Hepatic stellate cell (primary cell): ENCODE measurements at regions not wholly inside any gene's neighbourhood (a gene's known extent, or its start where the extent isn't known, plus 50 kb on each side); places are given as distances from the start of the nearest gene placed in this dataset.

ENCODE experiments used
- DNase-seq: peaks from one replicate; pipeline ENCODE4 v3.0.0; 2011; ENCODE audit warnings: low spot score

DNA sequence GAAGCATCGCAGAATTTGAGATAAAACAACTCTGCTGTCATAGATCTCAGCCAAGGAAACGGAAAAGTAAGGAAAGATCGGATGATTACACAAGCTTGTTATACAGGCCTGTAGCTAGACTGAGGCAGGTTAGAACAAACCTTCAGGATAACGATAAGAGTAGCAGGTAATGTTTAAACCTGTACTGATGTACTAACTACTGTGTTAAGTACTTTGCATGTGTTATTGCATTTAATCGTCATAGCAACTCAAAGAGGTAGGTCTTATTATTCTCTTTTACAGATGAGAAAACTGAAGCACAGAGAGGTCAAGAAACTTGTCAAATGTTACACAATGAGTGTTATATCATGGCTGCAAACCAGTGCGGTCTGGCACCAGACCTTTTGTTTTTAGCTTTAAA, 352.5 kb downstream of the GPAM start:
- DNase-seq = no peak

DNA sequence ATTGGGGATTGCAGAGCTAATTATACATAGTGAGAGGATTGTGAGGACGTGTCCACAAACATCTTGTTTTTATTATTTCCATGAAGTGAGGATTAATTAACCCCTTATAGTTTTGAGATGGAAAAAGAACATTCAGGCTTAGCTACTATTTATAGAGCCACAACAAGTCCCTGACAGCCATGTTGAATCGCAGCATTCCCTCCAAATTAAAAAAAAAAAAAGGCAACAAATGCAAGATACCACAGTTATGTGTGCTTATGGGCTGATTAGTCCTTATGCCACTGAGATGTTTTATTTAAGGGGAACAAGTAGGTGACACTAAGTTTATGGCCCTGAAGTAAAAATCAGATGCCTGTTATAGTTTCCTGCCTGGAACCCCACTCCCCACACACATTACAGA, 350.3 kb downstream of the GPAM start:
- DNase-seq = no peak

DNA sequence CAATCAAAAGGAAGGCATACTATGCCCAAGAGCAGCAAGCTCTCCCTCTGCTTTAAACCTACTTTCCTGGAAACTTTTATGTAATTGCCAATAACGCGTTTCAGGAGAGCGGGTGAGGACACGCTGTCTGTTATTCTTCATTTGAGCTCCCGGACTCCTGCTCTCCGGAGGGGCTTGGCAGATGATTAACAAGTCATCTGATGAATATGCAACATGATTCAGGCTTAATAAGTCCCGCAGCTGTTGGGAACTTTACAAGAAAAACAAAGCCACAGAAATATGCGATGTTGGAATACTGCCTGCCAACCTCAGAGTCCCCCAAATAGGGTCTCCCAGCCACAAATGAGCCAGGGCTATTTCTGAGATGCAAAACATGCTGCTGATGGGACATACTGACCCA, 348.0 kb downstream of the GPAM start:
- DNase-seq = no peak

DNA sequence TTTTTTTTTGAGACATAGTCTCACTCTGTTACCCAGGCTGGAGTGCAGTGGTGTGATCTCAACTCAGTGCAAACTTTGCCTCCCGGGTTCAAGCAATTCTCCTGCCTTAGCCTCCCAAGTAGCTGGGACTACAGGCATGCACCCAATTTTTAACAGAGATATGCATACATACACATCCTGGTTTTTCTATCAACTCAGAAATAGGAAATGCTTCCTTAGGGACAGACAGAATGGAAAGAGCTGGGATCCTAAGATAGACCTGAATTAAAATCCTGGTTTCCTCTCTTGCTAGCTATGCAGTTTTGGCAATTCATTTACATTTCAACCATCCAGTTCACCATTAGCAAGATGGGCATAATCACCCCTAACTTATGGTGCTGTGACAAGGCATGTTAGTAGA, 347.5 kb downstream of the GPAM start:
- no peak for DNase-seq

DNA sequence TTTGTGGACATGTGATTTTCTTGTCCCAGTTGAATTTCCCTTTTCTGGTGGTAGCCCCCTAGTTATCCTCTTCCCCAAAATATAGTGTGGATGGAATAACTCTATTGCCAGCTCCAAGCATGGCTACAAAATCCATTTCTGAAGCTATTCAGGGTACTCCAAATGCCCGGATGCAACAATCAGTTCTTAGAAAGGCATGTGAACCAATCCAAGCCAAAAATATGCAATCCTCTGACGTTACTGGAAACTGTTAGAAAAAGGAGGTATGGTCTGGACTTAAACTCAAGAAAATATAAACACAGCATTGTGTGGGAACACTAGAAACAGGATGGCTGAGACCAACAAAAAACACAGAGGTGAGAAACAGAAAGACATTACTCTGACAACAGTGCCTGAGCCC, 347.0 kb downstream of the GPAM start:
- DNase-seq = no peak

DNA sequence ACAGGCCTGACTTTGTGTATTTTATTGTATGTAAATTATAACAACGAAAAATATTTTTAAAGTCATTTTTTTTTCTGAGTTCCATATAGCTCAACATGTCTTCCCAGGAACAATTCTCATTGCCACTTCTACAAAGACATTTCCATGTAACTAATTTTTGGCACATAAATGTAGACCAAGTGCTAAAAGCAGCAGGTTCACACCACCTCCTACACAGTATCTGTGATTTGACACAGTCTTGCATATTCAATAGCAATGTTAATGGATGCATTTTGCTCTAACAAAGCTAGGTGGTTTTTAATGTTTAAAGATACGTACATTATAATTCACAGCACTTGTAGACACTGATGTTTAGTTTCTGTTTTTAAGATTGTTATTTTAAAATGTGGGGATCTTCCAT, 346.5 kb downstream of the GPAM start:
- DNase-seq = no peak

DNA sequence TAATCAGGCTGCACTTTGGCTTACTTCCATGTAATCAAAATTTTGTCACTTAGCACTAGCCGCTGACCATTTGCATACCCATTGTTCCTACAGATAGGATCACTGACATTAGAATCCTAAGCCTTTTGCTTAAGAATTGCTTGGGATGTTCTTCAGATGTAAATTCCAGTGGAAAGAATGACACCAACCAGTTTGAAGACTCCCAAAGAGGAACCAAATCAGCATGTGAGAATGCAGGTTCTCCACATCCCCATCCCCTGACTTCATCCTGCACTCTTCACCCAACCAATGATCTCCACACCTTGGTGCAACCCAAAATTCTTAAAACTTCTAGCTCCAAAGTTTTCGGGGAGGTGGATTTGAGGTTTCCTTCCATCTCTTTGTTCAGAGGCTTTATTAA, 345.6 kb downstream of the GPAM start:
- DNase-seq = no peak

DNA sequence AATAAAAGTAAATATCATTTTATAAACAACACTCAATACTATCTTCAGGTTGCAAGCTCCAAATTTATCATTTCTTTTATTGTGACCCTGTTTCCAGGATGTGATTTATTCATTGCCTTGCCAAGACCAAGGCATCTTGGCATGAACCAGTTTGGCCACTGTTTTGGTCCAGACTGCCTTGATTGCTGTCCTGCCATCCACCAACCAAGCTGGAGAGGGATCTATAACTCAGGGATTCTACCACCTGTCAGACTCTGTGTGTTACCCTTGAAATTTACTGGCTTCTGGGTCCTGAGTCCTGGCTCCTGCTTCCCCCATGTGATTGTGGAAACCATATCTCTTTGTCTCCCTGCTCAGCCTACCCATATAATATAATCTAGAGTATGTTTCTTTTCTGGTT, 343.0 kb downstream of the GPAM start:
- DNase-seq = no peak

DNA sequence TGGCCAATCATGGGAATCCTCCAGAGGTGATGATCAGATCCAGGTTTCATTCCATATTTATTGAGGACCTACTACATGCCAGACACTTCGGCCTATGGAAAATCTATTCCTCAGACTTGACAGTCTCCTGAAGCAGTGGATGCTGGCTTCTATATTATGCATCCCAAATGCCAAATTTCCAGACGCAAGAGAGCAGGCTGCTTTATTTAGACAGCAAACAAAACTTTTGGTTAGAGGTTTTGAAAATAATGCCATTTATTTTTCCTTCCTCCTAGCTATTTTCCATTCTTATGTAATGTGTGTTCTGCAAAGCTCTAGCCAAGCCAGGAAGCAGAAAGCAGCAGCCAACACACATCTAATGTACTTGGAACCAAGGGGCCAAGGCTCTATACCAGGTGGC, 330.8 kb downstream of the GPAM start:
- DNase-seq = no peak

DNA sequence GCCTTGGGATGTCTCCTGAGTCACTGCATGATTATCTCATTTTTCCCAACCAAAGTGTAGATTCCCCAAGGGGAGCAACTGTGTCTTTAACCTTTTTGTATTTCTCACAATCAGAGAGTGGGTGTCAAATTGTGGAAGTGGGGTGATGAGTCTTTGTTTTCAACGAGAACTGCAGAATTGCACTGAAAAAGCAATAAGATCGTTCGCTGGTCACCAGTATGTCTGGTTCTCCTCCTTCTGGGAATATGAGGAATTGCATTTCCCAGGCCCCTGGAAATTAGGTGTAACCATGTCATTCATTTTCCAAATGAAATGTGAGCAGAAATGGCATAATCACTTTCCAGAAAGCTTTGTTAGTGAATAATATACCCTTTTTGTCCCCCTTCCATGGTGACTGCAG, 326.9 kb downstream of the GPAM start:
- DNase-seq = no peak

DNA sequence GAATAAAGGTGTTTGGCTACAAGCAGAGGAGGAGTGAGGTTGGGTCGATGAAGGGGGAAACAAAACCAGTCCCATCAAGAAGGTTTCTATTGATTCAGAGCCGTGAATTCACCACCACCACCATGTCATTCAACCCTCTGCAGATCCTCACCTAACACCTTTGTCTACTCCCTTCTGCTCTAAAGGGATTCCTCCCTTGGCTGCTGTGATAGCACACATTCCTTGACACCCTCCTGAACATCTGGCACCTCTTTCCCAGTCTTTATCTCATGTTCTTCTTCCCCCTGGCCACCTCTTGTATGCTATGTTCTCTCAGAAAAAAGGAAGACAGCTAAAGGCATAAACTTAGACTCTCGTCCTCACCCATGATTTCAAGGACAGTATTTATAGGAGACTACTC, 318.0 kb downstream of the GPAM start:
- DNase-seq = no peak

DNA sequence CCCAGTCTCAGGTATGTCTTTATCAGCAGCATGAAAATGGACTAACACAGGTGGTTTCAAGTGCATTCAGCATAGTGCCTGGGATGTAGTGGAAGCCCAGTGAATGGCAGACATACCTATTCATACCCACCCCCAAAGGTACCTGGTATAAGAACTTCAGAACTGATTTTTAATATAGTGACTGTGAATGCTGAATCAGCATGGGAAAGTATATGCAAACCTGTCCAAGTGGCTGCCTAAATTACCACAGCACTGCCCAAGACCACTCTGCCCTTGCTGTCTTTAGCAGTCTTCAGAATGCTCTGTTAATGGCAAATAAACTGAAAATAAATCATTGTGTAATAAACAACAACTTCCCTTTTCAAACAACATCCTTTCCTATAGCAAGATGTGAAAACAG, 312.1 kb downstream of the GPAM start:
- no peak for DNase-seq

DNA sequence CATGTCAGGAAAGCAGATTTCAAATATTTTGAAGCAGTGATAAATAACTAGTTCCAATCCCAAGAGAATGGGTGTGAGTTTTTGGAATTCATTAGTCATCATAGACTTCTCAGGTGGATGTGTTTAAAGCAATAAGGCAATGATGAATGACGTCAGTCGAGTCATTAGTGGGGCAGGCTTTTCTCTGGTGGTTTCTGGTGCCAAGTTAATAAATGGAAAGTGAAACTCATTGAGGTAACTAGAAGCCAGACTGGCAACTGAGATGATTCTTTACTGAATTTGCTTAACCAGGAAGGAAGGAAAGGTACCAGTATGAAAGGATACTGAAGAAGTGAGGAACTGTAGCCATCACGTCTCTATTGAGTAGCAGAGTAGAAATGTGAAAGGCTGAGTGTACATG, 311.0 kb downstream of the GPAM start:
- no peak for DNase-seq

DNA sequence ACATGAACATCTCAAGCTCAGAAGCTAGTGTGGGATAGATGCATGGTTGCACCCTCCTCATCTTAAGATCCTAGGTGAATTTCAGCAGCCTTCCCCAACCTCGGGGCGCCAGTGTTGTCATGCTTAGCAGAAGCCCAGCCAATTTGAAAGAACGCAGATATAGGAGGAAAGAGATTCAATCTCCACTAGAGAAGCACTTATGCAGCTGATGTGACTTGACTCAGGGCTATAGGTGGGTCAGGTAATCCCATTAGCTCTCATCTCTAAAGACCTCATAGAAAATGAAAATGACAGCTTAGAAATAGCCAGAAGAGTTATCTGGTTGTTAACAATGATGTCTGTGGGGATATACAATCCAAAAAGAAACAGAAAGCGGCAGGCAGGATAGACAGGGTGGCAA, 310.5 kb downstream of the GPAM start:
- no peak for DNase-seq

DNA sequence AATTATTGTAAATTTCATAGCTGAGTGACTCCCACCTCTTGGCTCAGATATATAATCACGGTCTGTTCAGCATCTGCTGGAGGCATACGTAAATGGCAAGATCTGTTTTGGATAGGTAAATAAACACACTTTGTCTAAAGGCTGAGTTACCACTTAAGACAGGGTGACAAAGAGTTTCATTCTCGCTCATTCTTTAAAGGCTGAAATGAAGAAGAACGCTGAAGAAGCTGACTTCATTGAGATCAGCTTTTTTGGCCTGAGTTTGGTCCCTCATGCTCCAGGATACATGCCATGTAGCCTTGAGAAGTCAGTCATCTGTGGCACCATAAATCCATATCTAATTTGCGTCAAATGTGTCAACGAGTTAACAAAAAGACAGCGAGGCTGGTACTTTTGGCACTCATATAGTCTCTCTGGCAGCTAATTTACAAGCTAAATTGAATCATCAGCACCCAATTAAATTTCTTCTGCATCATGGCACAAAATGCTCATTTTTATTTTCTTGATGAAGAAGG, 309.9 kb downstream of the GPAM start:
- DNase-seq = no peak

DNA sequence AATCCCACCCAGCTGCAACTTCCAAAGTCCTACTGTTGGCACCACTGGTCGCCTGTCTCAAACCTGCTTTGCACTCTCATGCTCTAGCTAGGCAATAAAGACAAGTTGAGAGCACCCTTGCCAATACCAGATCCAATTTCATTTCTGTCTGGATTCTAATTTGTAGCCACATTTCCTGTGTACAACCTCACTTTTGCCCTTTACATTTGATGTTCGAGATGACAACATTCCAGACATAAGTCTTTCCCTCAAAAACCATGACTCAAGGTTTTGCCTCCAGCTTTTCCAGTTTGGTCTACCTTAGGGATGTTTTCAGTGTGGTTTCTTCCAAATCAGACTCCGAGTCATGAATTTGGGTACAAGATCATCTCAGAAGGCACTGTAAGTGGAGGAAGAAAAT, 309.0 kb downstream of the GPAM start:
- DNase-seq = no peak

DNA sequence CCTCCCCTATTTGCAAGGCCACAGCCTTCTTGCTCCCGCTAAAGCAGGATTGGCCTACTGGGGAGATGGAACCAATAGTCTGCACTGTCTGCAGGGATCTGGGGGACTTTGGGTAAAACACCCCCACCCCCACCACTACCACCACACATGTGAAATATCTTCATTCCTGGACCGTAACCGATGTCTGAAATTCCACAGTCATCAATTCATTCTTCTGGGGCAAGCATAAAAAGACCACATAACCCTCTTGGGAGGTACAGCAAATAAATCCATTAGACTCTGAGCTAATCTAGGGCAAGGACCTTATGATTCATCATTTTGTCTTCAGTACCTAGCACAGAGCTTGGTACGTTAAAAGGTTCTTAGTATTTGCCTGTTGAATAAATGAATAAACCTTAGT, 307.8 kb downstream of the GPAM start:
- DNase-seq = no peak

DNA sequence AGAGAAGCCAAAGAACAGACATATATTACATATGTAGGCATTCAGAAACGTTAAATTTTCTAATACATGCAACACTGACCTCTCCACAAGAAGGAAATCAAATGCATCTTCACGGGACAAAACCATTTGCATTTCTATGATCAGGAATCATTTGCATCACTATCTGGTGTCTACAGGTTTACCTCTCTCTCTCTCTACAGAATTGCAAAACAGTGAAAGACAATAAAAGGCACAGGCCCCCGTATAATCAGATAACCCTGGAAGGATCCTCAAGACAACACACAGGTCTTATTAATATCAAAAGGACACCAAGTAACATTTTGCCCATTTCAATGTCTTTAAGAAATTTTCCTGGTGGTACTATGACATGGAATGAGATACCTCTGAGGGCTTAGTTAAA, 306.3 kb downstream of the GPAM start:
- no peak for DNase-seq

DNA sequence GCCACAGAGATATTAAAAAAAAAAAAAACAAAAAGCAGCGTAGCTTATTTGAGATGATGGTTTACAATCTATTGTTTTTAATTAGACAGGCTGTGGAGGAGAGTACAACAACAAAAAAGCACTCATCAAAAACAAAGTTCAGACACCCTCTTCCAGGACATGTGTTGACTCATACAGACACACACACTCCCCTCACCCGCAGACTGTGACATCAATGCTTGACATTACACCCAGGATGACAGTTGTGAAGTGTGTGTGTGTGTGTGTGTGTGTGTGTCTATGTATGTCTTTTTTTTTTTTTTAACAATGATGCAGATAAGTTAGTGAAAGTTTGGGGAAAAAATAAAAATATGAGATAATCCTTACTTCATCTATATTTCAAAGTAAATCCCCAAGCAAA, 303.6 kb downstream of the GPAM start:
- no peak for DNase-seq

DNA sequence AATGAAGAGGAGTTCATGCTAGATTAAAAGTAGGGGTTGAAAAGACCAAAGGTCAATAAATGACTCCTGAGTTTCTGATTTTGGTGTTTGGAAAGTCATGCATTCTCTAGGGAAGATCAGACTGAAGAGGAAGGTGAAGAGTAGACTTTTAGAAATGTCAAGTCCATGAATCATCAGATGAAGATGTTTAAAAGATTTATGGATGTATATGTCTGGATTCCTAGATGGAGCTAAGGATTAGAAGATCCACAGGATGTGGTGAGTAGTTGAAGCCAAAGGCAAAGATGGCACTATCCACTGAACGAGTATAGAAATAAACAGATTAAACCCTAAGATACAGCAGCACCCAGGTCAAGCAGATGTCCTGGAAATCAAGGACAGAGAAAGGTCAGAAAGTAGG, 298.5 kb downstream of the GPAM start:
- no peak for DNase-seq

DNA sequence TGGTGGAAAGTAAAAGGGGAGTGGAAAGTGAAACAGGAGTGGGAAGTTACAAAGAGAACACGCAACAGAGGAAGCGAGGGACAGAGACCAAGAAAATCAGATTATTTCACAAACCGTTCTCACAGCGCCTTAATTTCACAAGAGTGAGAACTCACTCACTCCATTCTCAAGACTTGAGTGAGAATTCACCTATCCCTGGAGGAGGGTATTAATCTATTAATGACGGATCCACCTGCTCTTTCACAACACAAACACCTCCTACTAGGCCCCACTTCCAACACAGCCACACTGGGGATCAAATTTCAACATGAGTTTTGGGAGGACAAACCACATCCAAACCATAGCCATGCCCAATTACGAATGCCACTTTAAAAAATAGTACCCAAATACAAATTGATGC, 297.6 kb downstream of the GPAM start:
- no peak for DNase-seq

DNA sequence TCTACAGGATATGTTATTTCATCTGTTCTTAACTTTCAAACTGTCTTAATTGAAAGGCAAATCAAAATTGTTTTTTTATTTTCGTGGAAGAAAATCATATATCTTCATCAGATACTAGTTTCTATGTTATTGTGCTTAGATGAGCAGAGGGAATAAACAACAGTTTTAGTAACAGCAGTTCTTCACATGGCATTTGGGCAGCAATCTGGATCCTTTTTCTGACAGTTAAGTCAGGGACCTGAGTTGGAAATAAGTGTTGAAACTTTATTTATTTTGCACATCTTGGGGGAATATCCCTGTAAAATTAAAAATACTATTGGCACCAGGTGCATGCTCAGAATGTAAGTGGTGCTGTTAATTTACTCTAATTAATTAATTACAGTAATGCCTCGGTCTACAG, 296.3 kb downstream of the GPAM start:
- DNase-seq = no peak

DNA sequence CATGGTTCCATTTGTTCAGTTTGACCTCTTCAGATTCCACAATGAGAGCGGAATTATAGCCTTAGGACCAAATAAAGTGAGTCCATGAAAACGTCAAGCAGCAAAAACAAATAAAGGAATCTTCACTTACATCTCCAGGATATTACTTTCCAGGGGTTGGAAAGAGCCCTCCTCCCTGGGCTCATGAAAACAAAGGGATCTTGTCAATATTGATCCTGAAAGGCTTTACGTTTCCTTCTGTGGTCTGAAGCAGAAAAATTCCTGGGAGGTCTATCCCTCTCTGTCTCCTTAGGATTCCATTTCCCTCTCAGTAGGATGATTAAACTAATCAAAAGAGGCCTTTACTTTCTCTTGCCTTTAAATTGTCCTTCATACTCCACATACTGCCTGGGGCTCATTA, 293.5 kb downstream of the GPAM start:
- no peak for DNase-seq

DNA sequence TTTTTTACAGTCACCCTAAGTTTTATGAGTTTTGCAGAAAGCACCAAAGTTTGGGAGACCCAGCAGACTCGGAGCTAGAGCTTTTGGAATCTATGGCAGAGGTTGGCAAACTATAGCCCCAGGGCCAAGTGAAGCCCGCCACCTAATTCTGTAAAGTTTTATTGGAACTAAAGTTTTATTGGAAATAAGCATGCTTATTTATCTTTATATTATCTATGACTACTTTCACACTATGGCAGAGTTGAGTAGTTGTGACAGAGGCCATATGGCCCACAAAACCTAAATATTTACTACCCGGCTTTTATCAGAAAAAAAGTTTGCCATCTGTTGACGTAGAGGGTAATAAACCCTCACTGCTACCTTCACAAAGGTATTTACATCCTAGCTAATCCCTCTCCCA, 267.6 kb downstream of the GPAM start:
- no peak for DNase-seq

DNA sequence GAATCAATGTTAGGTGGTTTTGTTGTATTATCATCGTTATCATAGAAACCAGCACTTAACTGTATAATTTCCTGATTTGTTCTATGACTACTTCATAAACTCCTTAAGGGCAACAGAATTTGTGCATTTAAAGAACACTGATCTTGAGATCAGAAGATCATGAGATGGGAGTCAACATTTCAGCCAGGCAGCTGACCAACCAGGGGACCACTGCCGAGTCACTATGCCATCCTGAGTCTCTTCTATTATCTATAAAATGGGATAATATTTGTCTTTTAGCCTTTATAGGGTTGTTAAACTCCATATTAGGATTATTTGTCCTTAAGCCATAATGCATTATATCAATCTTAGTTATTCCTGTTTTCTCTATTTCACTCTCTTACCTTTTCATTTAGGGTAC, 261.7 kb downstream of the GPAM start:
- DNase-seq = no peak
